GM12878 (cell line): ENCODE measurements at regions not wholly inside any gene's neighbourhood (a gene's known extent, or its start where the extent isn't known, plus 50 kb on each side); places are given as distances from the start of the nearest gene placed in this dataset.

Experiments
- ATAC-seq: fragments of 200-7000 bp; cut with Tn5 transposase; 3 replicates; pipeline ENCODE4 v1.9.1; 2020; ENCODE audit warnings: mild to moderate bottlenecking, moderate library complexity
- BruUV-seq: library from RNA; stranded (reverse); fragments of 400-500 nt; replicated peaks from 2 replicates; lab custom pipeline; 2021; lab: Mats Ljungman, UMichigan
- CTCF ChIA-PET: fragments of 300-600 bp; sonication (Branson Sonifier 250); formaldehyde crosslinking; extraction: SDS; loops from one replicate; lab custom pipeline; 2021; ENCODE audit warnings: inconsistent platforms; lab: Yijun Ruan, JAX
- POLR2A ChIA-PET: fragments of 350-600 bp; formaldehyde crosslinking; extraction: SDS; loops from one replicate; lab custom pipeline; 2021; ENCODE audit warnings: inconsistent platforms; lab: Charles Lee
- RAD21 ChIA-PET: fragments of 300-600 bp; sonication (Branson Sonifier 250); formaldehyde crosslinking; loops from one replicate; lab custom pipeline; 2023; ENCODE audit warnings: antibody characterized with exemption; ENCODE audit not compliant: unreplicated experiment; lab: Charles Lee
- SMC1A ChIA-PET: fragments of 300-600 bp; sonication (Branson Sonifier 250); formaldehyde crosslinking; loops from one replicate; lab custom pipeline; 2023; ENCODE audit not compliant: unreplicated experiment, uncharacterized antibody; lab: Charles Lee
- DNase-seq: peaks from one replicate; pipeline ENCODE4 v3.0.0-alpha.2; 2011; ENCODE audit warnings: low read depth, low spot score
- FAIRE-seq: peaks from 3 replicates; lab custom pipeline; 2011; peaks lifted over from hg19 to GRCh38; lab: Jason Lieb, UNC
- H2AFZ ChIP-seq: 2 replicates; pipeline ENCODE4 v1.6.0; 2011; ENCODE audit warnings: low read depth, low read length, control low read depth; ENCODE audit not compliant: control insufficient read depth
- H3K27ac ChIP-seq: 2 replicates; pipeline ENCODE4 v1.5.1; 2011; ENCODE audit warnings: control low read depth; ENCODE audit not compliant: control insufficient read depth, insufficient read depth
- H3K27me3 ChIP-seq, 2 experiments: replicated peaks in 1 of 2; 2 replicates each; pipeline versions ENCODE4 v1.6.0 to v1.6.1; 2011; ENCODE audit warnings: low read length in 1 of 2; ENCODE audit not compliant: control insufficient read depth in 2 of 2, insufficient read depth in 2 of 2
- H3K36me3 ChIP-seq, 2 experiments: 2 replicates each; pipeline ENCODE4 v1.5.1; 2011; ENCODE audit warnings: low read length in 1 of 2; ENCODE audit not compliant: control insufficient read depth in 2 of 2, insufficient read depth in 2 of 2
- H3K4me1 ChIP-seq: 2 replicates; pipeline ENCODE4 v1.6.1; 2011; ENCODE audit warnings: mild to moderate bottlenecking, low read length, moderate library complexity, mixed read lengths; ENCODE audit not compliant: control insufficient read depth, insufficient read depth
- H3K4me2 ChIP-seq: 2 replicates; pipeline ENCODE4 v1.6.0; 2011; ENCODE audit warnings: control low read depth; ENCODE audit not compliant: control insufficient read depth, insufficient read depth
- H3K4me3 ChIP-seq: fragments of 200-600 bp; sonication (generic); 2 replicates; pipeline ENCODE4 v1.5.1; 2016
- H3K79me2 ChIP-seq: 2 replicates; pipeline ENCODE4 v1.6.0; 2011; ENCODE audit warnings: low read length; ENCODE audit not compliant: control insufficient read depth, insufficient read depth
- H3K9ac ChIP-seq: 2 replicates; pipeline ENCODE4 v1.8.0; 2011; ENCODE audit warnings: low read length, control low read depth, mixed read lengths; ENCODE audit not compliant: control insufficient read depth, insufficient read depth
- H3K9me3 ChIP-seq: replicated peaks from 3 replicates; pipeline ENCODE4 v1.5.1; 2011; ENCODE audit warnings: mild to moderate bottlenecking, low read length; ENCODE audit not compliant: control insufficient read depth, insufficient read depth
- H4K20me1 ChIP-seq: 2 replicates; pipeline ENCODE4 v1.6.0; 2011; ENCODE audit not compliant: control insufficient read depth, insufficient read depth
- BCL3 ChIP-seq: IDR thresholded peaks from 2 replicates; pipeline ENCODE4 v1.6.1; 2011; ENCODE audit warnings: borderline replicate concordance, low read depth, mild to moderate bottlenecking, moderate library complexity, low read length; ENCODE audit not compliant: insufficient read depth, poor library complexity, severe bottlenecking
- CEBPZ ChIP-seq: fragments of 150-350 bp; IDR thresholded peaks from 2 replicates; pipeline ENCODE4 v1.6.1; 2016; ENCODE audit warnings: low read depth, low read length
- NFXL1 ChIP-seq: fragments of 450-650 bp; IDR thresholded peaks from 2 replicates; pipeline ENCODE4 v1.6.1; 2017; ENCODE audit warnings: antibody characterized with exemption, mild to moderate bottlenecking, borderline replicate concordance
- RFX5 ChIP-seq: IDR thresholded peaks from 2 replicates; pipeline ENCODE4 v1.6.1; 2011; ENCODE audit warnings: low read depth, low read length, improper control_type of control experiment
- SKIL ChIP-seq: fragments of 450-650 bp; IDR thresholded peaks from 2 replicates; pipeline ENCODE4 v1.6.1; 2017; ENCODE audit warnings: mild to moderate bottlenecking, low read depth, inconsistent platforms; ENCODE audit not compliant: poor library complexity, severe bottlenecking
- TCF3 ChIP-seq: IDR thresholded peaks from 2 replicates; pipeline ENCODE4 v1.6.1; 2012; ENCODE audit warnings: low read depth, mild to moderate bottlenecking, low read length, borderline replicate concordance; ENCODE audit not compliant: insufficient read depth
- WGBS: methylation state at CpG from one replicate; pipeline ENCODE4 v1.1.6; 2016; ENCODE audit warnings: low lambda C conversion rate; ENCODE audit not compliant: insufficient replicate concordance, insufficient coverage; ENCODE audit errors: missing lambda C conversion rate; 5-methylcytosine and 5-hydroxymethylcytosine counted together
- in situ Hi-C: fragments of 300-500 bp; cut with MboI; formaldehyde crosslinking; loops from 9 replicates; pipeline ENCODE4 v1.14.3; 2018; ENCODE audit warnings: mixed read lengths
- intact Hi-C: fragments of 100-400 bp; cut with micrococcal nuclease; formaldehyde crosslinking; loops from one replicate; pipeline ENCODE4 v1.14.2; 2022; ENCODE audit not compliant: unreplicated experiment

- H2AFZ ChIP-seq = no peak overlapping the region
- no peak for FAIRE-seq
- no peak overlapping the region for H3K27ac ChIP-seq
- H3K27me3 ChIP-seq = no peaks in the 10 kb centered on the region
- no peak overlapping the region for H3K9ac ChIP-seq
- H3K4me3 ChIP-seq = no peak overlapping the region
- WGBS = 49% methylated on average over 5 of the region's 5 CpGs
- no peaks in the 10 kb centered on the region for H4K20me1 ChIP-seq
- no peak for ATAC-seq
- no peaks in the 10 kb centered on the region for H3K36me3 ChIP-seq
- no peaks in the 10 kb centered on the region for H3K4me1 ChIP-seq
- RAD21 ChIA-PET = no interaction called here
- H3K4me2 ChIP-seq = no peak overlapping the region
- intact Hi-C loops (no loop called here), in situ Hi-C loops (no loop called here)
- BruUV-seq = no TSS peak
- no peaks in the 10 kb centered on the region for H3K9me3 ChIP-seq
- SMC1A ChIA-PET = interaction anchor here (0.6 to 0.9 kb wide), 2 partner anchors 14 to 534 kb away, joined by 3 read pairs; no protein-coding TSS in a partner anchor
- POLR2A ChIA-PET = interaction anchor here (0.6 kb wide), 1 partner anchor 668 kb away, joined by 3 read pairs; no protein-coding TSS in a partner anchor
- no peaks in the 10 kb centered on the region for H3K79me2 ChIP-seq
- TF ChIP-seq BCL3 = no peak
- no peak for TF ChIP-seq SKIL
- TF ChIP-seq RFX5 = no peak
- no peak for TF ChIP-seq TCF3
- no peak for TF ChIP-seq CEBPZ
- no peak for TF ChIP-seq NFXL1
- DNase-seq = no peak
- CTCF ChIA-PET = no interaction called here
Measured at GRCh38 chr13:34028496-34029442, 210.8 kb downstream of the RFC3 start.
